CD14-positive monocyte (primary cell): ENCODE measurements at regions not wholly inside any gene's neighbourhood (a gene's known extent, or its start where the extent isn't known, plus 50 kb on each side); places are given as distances from the start of the nearest gene placed in this dataset.

ENCODE experiments used
- DNase-seq, 3 donors: peaks; one replicate each; pipeline ENCODE4 v3.0.0-alpha.2; 2011 to 2022
- H2AFZ ChIP-seq: 2 replicates; pipeline ENCODE4 v1.6.0; 2012; ENCODE audit warnings: mild to moderate bottlenecking, low read depth, low read length, inconsistent platforms; ENCODE audit not compliant: insufficient read depth, poor library complexity, severe bottlenecking
- H3K27ac ChIP-seq, 2 donors: 1 replicate in 1 of 2; 2 replicates in 1 of 2; pipeline ENCODE4 v1.5.1; 2012 to 2013; ENCODE audit warnings: low read length in 2 of 2, control low read depth in 1 of 2, inconsistent platforms in 1 of 2, low read depth in 1 of 2, mild to moderate bottlenecking in 1 of 2
- H3K27me3 ChIP-seq, 2 donors: one replicate each; pipeline versions ENCODE4 v1.6.0 to v1.6.1; 2011 to 2013; ENCODE audit warnings: low read length in 2 of 2; ENCODE audit not compliant: control insufficient read depth in 2 of 2, insufficient read depth in 2 of 2
- H3K36me3 ChIP-seq, 2 donors: replicated peaks in 1 of 2; 1 replicate in 1 of 2; 2 replicates in 1 of 2; pipeline versions ENCODE4 v1.5.1 to v1.6.1; 2012 to 2013; ENCODE audit warnings: low read length in 2 of 2, control low read depth in 1 of 2, inconsistent platforms in 1 of 2, mild to moderate bottlenecking in 1 of 2; ENCODE audit not compliant: insufficient read depth in 2 of 2, control insufficient read depth in 1 of 2
- H3K4me1 ChIP-seq, 2 donors: 1 replicate in 1 of 2; 2 replicates in 1 of 2; pipeline versions ENCODE4 v1.5.1 to v1.6.1; 2012 to 2013; ENCODE audit warnings: low read length in 2 of 2, control low read depth in 1 of 2, inconsistent platforms in 1 of 2, mild to moderate bottlenecking in 1 of 2, moderate library complexity in 1 of 2; ENCODE audit not compliant: insufficient read depth in 2 of 2, control insufficient read depth in 1 of 2
- H3K4me2 ChIP-seq: replicated peaks from 2 replicates; pipeline ENCODE3; 2012; ENCODE audit warnings: low read length, moderate library complexity, mild to moderate bottlenecking; ENCODE audit not compliant: poor library complexity, severe bottlenecking; ENCODE audit errors: extremely low read depth
- H3K4me3 ChIP-seq, 3 experiments: fragments of 200-600 bp in 1 of 3; sonication (generic) in 1 of 3; replicated peaks in 1 of 3; 1 replicate in 2 of 3; 2 replicates in 1 of 3; pipeline ENCODE4 v1.5.1; 2011 to 2013; ENCODE audit warnings: low read length in 3 of 3, mild to moderate bottlenecking in 3 of 3, control low read depth in 2 of 3, low read depth in 2 of 3, inconsistent platforms in 1 of 3, moderate library complexity in 1 of 3
- H3K79me2 ChIP-seq: 2 replicates; pipeline ENCODE4 v1.6.0; 2012; ENCODE audit warnings: mild to moderate bottlenecking, control low read depth, inconsistent platforms, low read length, moderate library complexity; ENCODE audit not compliant: insufficient read depth
- H3K9ac ChIP-seq: 2 replicates; pipeline ENCODE4 v1.6.0; 2017; ENCODE audit warnings: low read length, mild to moderate bottlenecking; ENCODE audit not compliant: insufficient read depth, poor library complexity, severe bottlenecking
- H3K9me3 ChIP-seq, 2 donors: replicated peaks in 1 of 2; 1 replicate in 1 of 2; 2 replicates in 1 of 2; pipeline versions ENCODE4 v1.5.1 to v1.6.1; 2012 to 2013; ENCODE audit warnings: low read length in 2 of 2, control low read depth in 1 of 2; ENCODE audit not compliant: control insufficient read depth in 1 of 2, insufficient read depth in 1 of 2
- H4K20me1 ChIP-seq: 2 replicates; pipeline ENCODE4 v1.6.0; 2012; ENCODE audit warnings: mild to moderate bottlenecking, low read length, control low read depth, moderate library complexity; ENCODE audit not compliant: insufficient read depth
- H3K27ac Mint-ChIP-seq, 7 donors: one replicate each; pipeline ENCODE4 v1.8.0; 2020; ENCODE audit warnings: mild to moderate bottlenecking in 7 of 7, mixed read lengths in 7 of 7, moderate library complexity in 6 of 7, inconsistent platforms in 2 of 7
- H3K27me3 Mint-ChIP-seq, 3 donors: one replicate each; pipeline ENCODE4 v1.8.0; 2021 to 2022; ENCODE audit warnings: low read depth in 3 of 3, mild to moderate bottlenecking in 3 of 3, mixed read lengths in 3 of 3, moderate library complexity in 3 of 3, inconsistent platforms in 1 of 3
- H3K36me3 Mint-ChIP-seq, 2 donors: one replicate each; pipeline ENCODE4 v1.8.0; 2020; ENCODE audit warnings: mixed read lengths in 2 of 2, inconsistent platforms in 1 of 2, mild to moderate bottlenecking in 1 of 2
- H3K4me1 Mint-ChIP-seq: one replicate; pipeline ENCODE4 v1.8.0; 2020; ENCODE audit warnings: mild to moderate bottlenecking, mixed read lengths
- H3K4me3 Mint-ChIP-seq, 2 donors: one replicate each; pipeline ENCODE4 v1.8.0; 2020; ENCODE audit warnings: mild to moderate bottlenecking in 2 of 2, mixed read lengths in 2 of 2, moderate library complexity in 1 of 2
- H3K9me3 Mint-ChIP-seq, 7 donors: one replicate each; pipeline ENCODE4 v1.8.0; 2020 to 2022; ENCODE audit warnings: mixed read lengths in 7 of 7, mild to moderate bottlenecking in 6 of 7, moderate library complexity in 6 of 7, inconsistent platforms in 2 of 7
- CTCF ChIP-seq: fragments of 200-600 bp; IDR thresholded peaks from one replicate; pipeline ENCODE4 v1.8.0; 2022; ENCODE audit warnings: antibody characterized with exemption, mild to moderate bottlenecking
- whole genome bisulfite sequencing: methylation state at CpG from one replicate; pipeline ENCODE4 v1.1.5; 2013; ENCODE audit warnings: missing lambda C conversion rate; ENCODE audit not compliant: insufficient coverage; 5-methylcytosine and 5-hydroxymethylcytosine counted together
- intact Hi-C, 2 donors: fragments of 100-400 bp; cut with micrococcal nuclease; formaldehyde crosslinking; loops; one replicate each; pipeline versions ENCODE4 v1.15.0 to v1.15.1; 2023

GRCh38 chr3:168974617-168975403 is 688.7 kb downstream of the MECOM start:
- TF ChIP-seq CTCF: no peak
- Mint-ChIP-seq H3K9me3 (peaks cover 0 to 2% (median 0%) of the 10 kb centered on the region in 7 donors), H3K4me1 (no peaks in the 10 kb centered on the region), H3K36me3 (no peaks in the 10 kb centered on the region), H3K27ac (no peak overlapping the region), H3K4me3 (no peak overlapping the region), H3K27me3 (peaks cover 0 to 1% (median 0%) of the 10 kb centered on the region in 3 donors)
- intact Hi-C loops: no loop called here
- H3K27ac ChIP-seq: no peak overlapping the region
- no peaks in the 10 kb centered on the region for H3K27me3 ChIP-seq
- H3K4me1 ChIP-seq: no peaks in the 10 kb centered on the region
- H3K4me2 ChIP-seq: no peak overlapping the region
- H3K4me3 ChIP-seq: no peak overlapping the region
- H3K36me3 ChIP-seq: no peaks in the 10 kb centered on the region
- no peaks in the 10 kb centered on the region for H3K9me3 ChIP-seq
- no peaks in the 10 kb centered on the region for H3K79me2 ChIP-seq
- H3K9ac ChIP-seq: no peak overlapping the region
- H2AFZ ChIP-seq: no peak overlapping the region
- H4K20me1 ChIP-seq: no peaks in the 10 kb centered on the region
- no peak for DNase-seq

GRCh38 chr3:168973897-168974296 is 689.6 kb downstream of the MECOM start:
- Mint-ChIP-seq H3K27ac (no peak overlapping the region), H3K36me3 (no peaks in the 10 kb centered on the region)
- intact Hi-C loops: no loop called here

More at GRCh38 chr3:168973897-168974296, 689.6 kb downstream of the MECOM start:
- no peak overlapping the region for H3K4me2 ChIP-seq
- H3K4me1 ChIP-seq: no peaks in the 10 kb centered on the region
- H3K9ac ChIP-seq: no peak overlapping the region
- no peak overlapping the region for H2AFZ ChIP-seq
- H3K9me3 ChIP-seq: no peaks in the 10 kb centered on the region
- H3K4me1 Mint-ChIP-seq: no peaks in the 10 kb centered on the region
- no peaks in the 10 kb centered on the region for H3K79me2 ChIP-seq
- no peak for DNase-seq
- H3K4me3 Mint-ChIP-seq: no peak overlapping the region
- no peaks in the 10 kb centered on the region for H3K36me3 ChIP-seq
- peaks cover 0 to 2% (median 0%) of the 10 kb centered on the region in 7 donors for H3K9me3 Mint-ChIP-seq
- no peaks in the 10 kb centered on the region for H4K20me1 ChIP-seq
- no CpG with 5 or more reads among the region's 2 CpGs for WGBS
- TF ChIP-seq CTCF: no peak
- no peak overlapping the region for H3K27ac ChIP-seq
- H3K4me3 ChIP-seq: no peak overlapping the region
- peaks cover 0 to 1% (median 0%) of the 10 kb centered on the region in 3 donors for H3K27me3 Mint-ChIP-seq
- H3K27me3 ChIP-seq: no peaks in the 10 kb centered on the region
